ENCODE measurements at regions not wholly inside any gene's neighbourhood (a gene's known extent, or its start where the extent isn't known, plus 50 kb on each side); places are given as distances from the start of the nearest gene placed in this dataset.

DNA sequence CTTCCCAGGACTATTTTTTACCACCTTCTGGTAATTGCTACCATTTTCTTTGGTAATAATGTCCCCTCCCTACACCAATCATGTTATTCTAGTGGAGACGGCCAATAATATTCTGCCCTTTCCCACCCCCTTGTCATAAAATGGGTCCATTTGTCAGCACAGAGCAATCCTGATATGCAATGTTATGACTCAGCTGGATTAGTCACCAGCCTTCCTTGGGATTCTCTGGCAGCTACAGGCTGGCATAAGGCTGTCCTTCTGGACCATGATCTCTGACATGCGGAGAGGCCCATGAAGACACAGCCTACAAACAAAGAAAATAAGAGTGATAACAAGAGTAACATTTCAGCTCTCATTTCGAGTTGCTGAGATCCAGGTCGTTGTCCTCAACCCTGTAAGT, 222.0 kb upstream of the CPNE8 start:
- Histone ChIP-seq H3K4me3 (ENCODE audit: low read depth, low read length) (no peak overlapping the region), H3K27me3 (ENCODE audit: insufficient read depth, low read length) (peaks cover 11% of the 10 kb centered on the region; the same call in 1 of the 2 replicates), H3K79me2 (ENCODE audit: control insufficient read depth, insufficient read depth, low read length, unreplicated experiment) (no peaks in the 10 kb centered on the region), H3K36me3 (ENCODE audit: insufficient read depth, low read length) (no peaks in the 10 kb centered on the region), H3K4me1 (ENCODE audit: control insufficient read depth, insufficient read depth, low read length, unreplicated experiment) (no peaks in the 10 kb centered on the region), H3K27ac (ENCODE audit: low read depth, low read length) (no peak overlapping the region), H2AFZ (ENCODE audit: low read length, unreplicated experiment) (no peak overlapping the region)

DNA sequence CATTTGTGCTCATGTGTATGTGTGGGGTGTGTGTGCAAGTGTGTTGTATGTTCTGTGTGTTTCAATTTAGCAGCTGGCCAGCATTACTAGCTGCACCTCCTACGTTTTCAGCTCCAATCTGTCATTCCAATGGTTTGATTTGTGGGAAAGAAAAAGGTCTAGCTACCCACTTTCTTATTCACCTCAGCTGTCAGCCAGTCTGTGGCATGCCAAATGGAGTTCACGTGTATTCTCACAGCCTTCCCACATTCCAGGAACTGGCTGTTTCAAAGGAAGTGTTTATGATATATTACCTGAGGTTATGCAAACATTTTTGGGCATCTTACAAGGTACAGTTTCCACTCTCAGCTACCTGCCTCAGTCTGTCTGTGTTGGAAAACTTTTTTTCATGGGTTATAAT, 220.2 kb upstream of the CPNE8 start:
- Histone ChIP-seq H2AFZ (ENCODE audit: low read length, unreplicated experiment) (no peak overlapping the region), H3K36me3 (ENCODE audit: insufficient read depth, low read length) (no peaks in the 10 kb centered on the region), H3K4me1 (ENCODE audit: control insufficient read depth, insufficient read depth, low read length, unreplicated experiment) (no peaks in the 10 kb centered on the region), H3K27me3 (ENCODE audit: insufficient read depth, low read length) (peaks cover 11% of the 10 kb centered on the region; the same call in 1 of the 2 replicates), H3K79me2 (ENCODE audit: control insufficient read depth, insufficient read depth, low read length, unreplicated experiment) (no peaks in the 10 kb centered on the region), H3K4me3 (ENCODE audit: low read depth, low read length) (no peak overlapping the region), H3K27ac (ENCODE audit: low read depth, low read length) (no peak overlapping the region)

DNA sequence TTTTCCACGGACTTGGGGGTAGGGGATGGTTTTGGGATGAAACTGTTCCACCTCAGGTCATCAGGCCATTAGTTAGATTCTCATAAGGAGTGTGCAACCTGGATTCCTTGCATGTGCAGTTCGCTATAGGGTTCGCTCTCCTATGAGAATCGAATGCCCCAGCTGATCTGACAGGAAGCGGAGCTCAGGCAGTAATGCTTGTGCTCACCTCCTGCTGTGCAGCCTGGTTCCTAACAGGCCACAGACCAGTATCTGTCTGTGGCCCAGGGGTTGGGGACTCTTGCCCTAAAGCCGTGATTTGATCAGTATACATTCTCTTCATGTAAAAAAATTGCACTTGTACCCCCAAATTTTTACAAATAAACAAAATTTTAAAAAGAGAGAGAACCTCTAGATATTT, 219.4 kb upstream of the CPNE8 start:
- Histone ChIP-seq H3K27ac (ENCODE audit: low read depth, low read length) (no peak overlapping the region), H3K27me3 (ENCODE audit: insufficient read depth, low read length) (peaks cover 9% of the 10 kb centered on the region; the same call in 1 of the 2 replicates)

DNA sequence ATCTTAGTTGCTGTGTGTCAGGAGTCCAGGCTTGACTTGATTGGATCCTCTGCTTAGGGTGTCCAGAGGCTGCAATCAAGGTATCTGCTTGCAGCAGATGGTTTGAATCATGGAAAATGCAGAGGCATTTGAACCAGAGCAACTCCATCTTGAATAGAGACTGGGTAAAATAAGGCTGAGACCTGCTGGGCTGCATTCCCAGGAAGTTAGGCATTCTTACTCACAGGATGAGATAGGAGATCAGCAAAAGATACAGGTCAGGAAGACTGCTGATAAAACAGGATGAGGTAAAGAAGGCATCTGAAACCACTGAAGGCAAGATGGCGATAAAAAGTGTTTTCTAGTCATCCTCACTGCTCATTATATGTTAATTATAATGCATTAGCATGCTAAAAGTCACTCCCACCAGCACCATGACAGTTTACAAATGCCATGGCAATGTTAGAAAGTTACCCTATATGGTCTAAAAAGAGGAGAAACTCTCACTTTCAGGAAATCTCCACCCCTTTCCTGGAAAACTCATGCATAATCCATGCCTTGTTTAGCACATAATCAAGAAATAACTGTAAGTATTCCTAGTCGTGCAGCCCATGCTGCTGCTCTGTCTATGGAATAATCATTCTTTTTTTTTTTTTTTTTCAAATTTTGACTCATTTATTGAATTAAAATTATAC, 218.3 kb upstream of the CPNE8 start:
- Histone ChIP-seq H3K4me1 (ENCODE audit: control insufficient read depth, insufficient read depth, low read length, unreplicated experiment) (no peaks in the 10 kb centered on the region), H3K36me3 (ENCODE audit: insufficient read depth, low read length) (no peaks in the 10 kb centered on the region), H3K27me3 (ENCODE audit: insufficient read depth, low read length) (peaks cover 15% of the 10 kb centered on the region; the same call in 1 of the 2 replicates), H3K79me2 (ENCODE audit: control insufficient read depth, insufficient read depth, low read length, unreplicated experiment) (no peaks in the 10 kb centered on the region), H3K4me3 (ENCODE audit: low read depth, low read length) (no peak overlapping the region), H3K27ac (ENCODE audit: low read depth, low read length) (no peak overlapping the region), H2AFZ (ENCODE audit: low read length, unreplicated experiment) (no peak overlapping the region)

More for the DNA sequence above, 219.4 kb upstream of the CPNE8 start:
- Histone ChIP-seq H3K4me3 (ENCODE audit: low read depth, low read length) (no peak overlapping the region), H3K4me1 (ENCODE audit: control insufficient read depth, insufficient read depth, low read length, unreplicated experiment) (no peaks in the 10 kb centered on the region), H3K36me3 (ENCODE audit: insufficient read depth, low read length) (no peaks in the 10 kb centered on the region), H3K79me2 (ENCODE audit: control insufficient read depth, insufficient read depth, low read length, unreplicated experiment) (no peaks in the 10 kb centered on the region), H2AFZ (ENCODE audit: low read length, unreplicated experiment) (no peak overlapping the region)

DNA sequence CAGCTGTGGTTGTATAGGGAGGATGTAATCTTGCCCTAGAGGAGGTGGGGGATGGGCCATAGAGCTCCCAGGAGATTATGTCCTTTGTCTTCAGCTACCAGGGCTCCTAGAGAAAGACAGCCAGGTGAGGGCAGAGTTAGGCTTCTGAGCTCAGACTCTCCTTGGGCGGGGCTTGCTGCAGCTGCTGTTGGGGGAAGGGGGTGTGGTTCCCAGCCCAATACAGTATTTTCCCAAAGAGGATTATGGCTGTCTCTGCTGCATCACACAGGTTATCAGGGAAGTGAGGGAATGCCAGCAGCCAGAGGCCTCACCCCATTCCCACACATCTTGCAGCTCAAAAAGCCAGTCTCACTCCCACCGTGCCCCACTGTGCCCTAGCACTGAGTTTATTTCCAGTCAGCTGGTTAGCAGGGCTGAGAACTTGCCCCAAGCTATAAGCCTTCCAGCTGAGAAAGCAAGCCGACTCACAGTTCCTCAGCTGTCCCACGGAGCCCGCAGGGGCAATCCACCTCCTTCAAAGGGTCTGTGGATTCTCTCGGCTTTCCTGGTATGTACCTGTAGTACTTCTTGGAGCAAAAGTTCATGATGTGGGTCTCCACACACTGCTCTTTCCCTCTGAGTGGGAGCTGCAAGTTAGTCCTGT, 217.3 kb upstream of the CPNE8 start:
- no peaks in the 10 kb centered on the region for H3K36me3 ChIP-seq (ENCODE audit: insufficient read depth, low read length)
- peaks cover 18% of the 10 kb centered on the region; the same call in 1 of the 2 replicates for H3K27me3 ChIP-seq (ENCODE audit: insufficient read depth, low read length)
- H3K4me1 ChIP-seq (ENCODE audit: control insufficient read depth, insufficient read depth, low read length, unreplicated experiment): no peaks in the 10 kb centered on the region
- H3K27ac ChIP-seq (ENCODE audit: low read depth, low read length): no peak overlapping the region
- no peak overlapping the region for H3K4me3 ChIP-seq (ENCODE audit: low read depth, low read length)
- H2AFZ ChIP-seq (ENCODE audit: low read length, unreplicated experiment): no peak overlapping the region
- H3K79me2 ChIP-seq (ENCODE audit: control insufficient read depth, insufficient read depth, low read length, unreplicated experiment): no peaks in the 10 kb centered on the region

DNA sequence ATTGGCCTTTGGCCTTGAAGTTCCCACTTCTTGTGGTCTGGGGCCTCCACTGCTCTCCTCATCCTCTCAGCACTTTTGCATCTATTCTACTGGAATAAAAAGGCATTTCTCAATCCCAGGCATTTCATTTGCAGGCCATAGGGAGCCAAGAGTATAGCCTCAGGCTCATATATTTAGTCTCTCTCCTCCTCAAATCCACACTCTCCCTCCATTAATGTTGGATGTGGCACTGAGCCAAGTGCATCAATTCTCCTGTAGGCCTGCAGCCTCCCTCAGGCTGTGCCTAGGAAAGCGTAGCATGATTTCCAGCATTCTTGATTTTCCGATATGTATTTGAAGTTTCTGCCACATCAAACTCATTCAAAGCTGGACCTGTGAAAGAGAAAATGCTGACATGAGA, 211.5 kb upstream of the CPNE8 start:
- no peak overlapping the region for H3K4me3 ChIP-seq (ENCODE audit: low read depth, low read length)
- H3K79me2 ChIP-seq (ENCODE audit: control insufficient read depth, insufficient read depth, low read length, unreplicated experiment): no peaks in the 10 kb centered on the region
- H3K27ac ChIP-seq (ENCODE audit: low read depth, low read length): no peak overlapping the region
- H2AFZ ChIP-seq (ENCODE audit: low read length, unreplicated experiment): no peak overlapping the region
- H3K36me3 ChIP-seq (ENCODE audit: insufficient read depth, low read length): no peaks in the 10 kb centered on the region
- H3K4me1 ChIP-seq (ENCODE audit: control insufficient read depth, insufficient read depth, low read length, unreplicated experiment): no peaks in the 10 kb centered on the region
- 0 out of 2 replicates have a peak, but pooled peaks cover 16% of the 10 kb centered on the region for H3K27me3 ChIP-seq (ENCODE audit: insufficient read depth, low read length)

DNA sequence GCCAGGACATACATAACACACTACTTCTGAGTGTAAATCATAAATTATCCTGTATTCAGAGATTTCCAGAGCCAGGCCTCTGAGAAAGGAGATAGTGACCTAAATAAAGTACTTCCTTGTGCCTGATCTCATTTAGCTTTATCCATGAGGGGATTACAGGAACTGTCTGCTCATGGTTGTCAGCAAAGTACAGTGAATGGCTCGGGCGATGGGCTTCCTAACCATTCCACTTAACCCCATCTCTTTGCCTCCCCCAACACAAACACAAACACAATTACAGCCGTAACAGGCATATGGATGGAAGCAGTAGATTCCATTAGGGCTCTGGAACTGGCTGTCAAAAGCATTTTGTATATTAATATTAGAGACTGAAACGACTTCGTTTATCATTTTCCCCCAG, 206.7 kb upstream of the CPNE8 start:
- no peaks in the 10 kb centered on the region for H3K4me1 ChIP-seq (ENCODE audit: control insufficient read depth, insufficient read depth, low read length, unreplicated experiment)
- H3K36me3 ChIP-seq (ENCODE audit: insufficient read depth, low read length): no peaks in the 10 kb centered on the region
- no peaks in the 10 kb centered on the region for H3K79me2 ChIP-seq (ENCODE audit: control insufficient read depth, insufficient read depth, low read length, unreplicated experiment)
- H3K27me3 ChIP-seq (ENCODE audit: insufficient read depth, low read length): 0 out of 2 replicates have a peak, but pooled peaks cover 3% of the 10 kb centered on the region
- H3K4me3 ChIP-seq (ENCODE audit: low read depth, low read length): no peak overlapping the region
- H2AFZ ChIP-seq (ENCODE audit: low read length, unreplicated experiment): no peak overlapping the region
- H3K27ac ChIP-seq (ENCODE audit: low read depth, low read length): no peak overlapping the region

DNA sequence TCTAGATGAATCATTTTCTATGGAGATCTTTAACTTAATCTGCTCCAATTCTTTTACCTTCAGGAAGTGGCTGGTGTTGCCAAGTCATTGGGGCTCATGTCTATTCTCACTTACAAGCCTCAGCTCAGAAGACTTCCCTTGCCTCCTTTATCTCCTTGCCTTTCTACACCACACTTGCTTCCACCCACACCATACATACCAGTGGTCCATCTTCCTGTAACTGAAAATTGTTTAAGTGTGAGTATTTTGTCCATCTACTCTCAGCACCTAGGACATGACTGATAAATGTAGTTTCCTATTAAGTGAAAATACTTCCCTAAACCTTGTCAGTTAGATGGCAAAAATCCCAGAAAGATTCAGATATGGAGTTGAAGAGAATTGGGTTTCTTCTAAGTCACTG, 199.7 kb upstream of the CPNE8 start:
- no peak overlapping the region for H3K4me3 ChIP-seq (ENCODE audit: low read depth, low read length)
- peaks cover 4% of the 10 kb centered on the region; the same call in 1 of the 2 replicates for H3K27me3 ChIP-seq (ENCODE audit: insufficient read depth, low read length)
- no peaks in the 10 kb centered on the region for H3K4me1 ChIP-seq (ENCODE audit: control insufficient read depth, insufficient read depth, low read length, unreplicated experiment)
- no peak overlapping the region for H3K27ac ChIP-seq (ENCODE audit: low read depth, low read length)
- H2AFZ ChIP-seq (ENCODE audit: low read length, unreplicated experiment): no peak overlapping the region
- H3K79me2 ChIP-seq (ENCODE audit: control insufficient read depth, insufficient read depth, low read length, unreplicated experiment): no peaks in the 10 kb centered on the region
- no peaks in the 10 kb centered on the region for H3K36me3 ChIP-seq (ENCODE audit: insufficient read depth, low read length)

DNA sequence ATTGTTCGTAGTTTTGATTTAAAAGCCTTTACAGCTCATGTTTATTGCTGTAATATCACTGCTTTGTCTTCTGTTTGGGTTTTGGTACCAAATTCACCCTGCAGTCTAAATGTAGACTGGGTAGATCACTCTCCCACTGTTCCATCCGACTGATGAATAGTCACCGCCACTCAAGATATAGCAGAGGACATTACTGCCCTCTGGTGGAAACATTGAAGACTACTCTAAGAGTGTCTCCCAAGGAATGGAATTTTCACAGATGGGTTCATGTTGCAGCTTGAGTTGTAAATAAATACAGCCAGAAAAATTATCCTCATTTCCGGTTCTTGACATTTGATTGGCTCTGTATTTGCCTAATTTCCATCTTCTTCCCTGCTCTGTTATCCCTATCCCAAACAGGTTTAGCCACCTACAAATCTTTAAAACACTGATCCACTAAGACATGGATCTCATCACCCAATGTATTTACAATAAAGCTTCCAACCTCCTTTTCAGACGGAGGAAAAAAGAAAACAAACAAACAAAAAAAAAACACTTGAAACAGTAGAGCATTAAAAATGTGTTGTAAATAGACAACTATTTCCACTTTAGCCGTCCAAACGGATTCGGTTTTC, 198.3 kb upstream of the CPNE8 start:
- no peaks in the 10 kb centered on the region for H3K4me1 ChIP-seq (ENCODE audit: control insufficient read depth, insufficient read depth, low read length, unreplicated experiment)
- no peaks in the 10 kb centered on the region for H3K79me2 ChIP-seq (ENCODE audit: control insufficient read depth, insufficient read depth, low read length, unreplicated experiment)
- H3K27ac ChIP-seq (ENCODE audit: low read depth, low read length): no peak overlapping the region
- no peak overlapping the region for H2AFZ ChIP-seq (ENCODE audit: low read length, unreplicated experiment)
- H3K27me3 ChIP-seq (ENCODE audit: insufficient read depth, low read length): peaks cover 9% of the 10 kb centered on the region; the same call in 1 of the 2 replicates
- no peak overlapping the region for H3K4me3 ChIP-seq (ENCODE audit: low read depth, low read length)
- no peaks in the 10 kb centered on the region for H3K36me3 ChIP-seq (ENCODE audit: insufficient read depth, low read length)

DNA sequence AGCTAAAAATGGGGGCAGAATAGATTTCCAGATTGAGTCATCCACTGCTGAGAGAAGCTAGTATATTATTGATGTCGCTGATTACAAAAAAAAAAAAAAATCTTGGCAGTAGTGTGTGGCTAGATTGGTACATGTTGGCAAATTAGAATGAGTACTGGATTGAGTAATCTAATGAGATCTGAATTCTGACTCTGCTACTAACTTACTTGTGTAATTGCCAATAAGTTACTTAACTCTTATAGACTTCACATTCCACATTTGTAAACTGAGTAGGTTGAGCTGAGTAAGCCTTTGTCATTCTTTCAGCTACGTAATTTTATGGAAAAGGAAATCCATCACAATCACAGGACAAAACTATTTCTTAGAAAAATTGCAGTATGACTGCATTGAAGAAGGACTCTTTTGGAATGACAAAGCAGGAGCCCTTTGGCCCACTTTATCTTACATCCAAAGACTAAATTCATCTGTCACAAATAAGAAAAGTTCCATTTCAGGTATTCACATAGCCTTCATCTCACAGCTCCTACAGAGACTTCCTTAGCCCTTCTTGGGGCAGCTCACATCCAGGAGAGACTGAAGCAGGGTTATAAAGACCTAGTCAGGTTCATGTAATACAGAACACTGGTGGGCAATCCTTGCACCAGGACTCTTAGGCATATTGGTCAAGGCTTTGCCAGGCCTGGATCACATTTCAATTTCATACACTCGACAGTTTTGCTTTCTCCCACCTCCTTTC, 197.3 kb upstream of the CPNE8 start:
- no peak overlapping the region for H2AFZ ChIP-seq (ENCODE audit: low read length, unreplicated experiment)
- no peak overlapping the region for H3K4me3 ChIP-seq (ENCODE audit: low read depth, low read length)
- no peak overlapping the region for H3K27ac ChIP-seq (ENCODE audit: low read depth, low read length)
- H3K36me3 ChIP-seq (ENCODE audit: insufficient read depth, low read length): no peaks in the 10 kb centered on the region
- H3K4me1 ChIP-seq (ENCODE audit: control insufficient read depth, insufficient read depth, low read length, unreplicated experiment): no peaks in the 10 kb centered on the region
- H3K79me2 ChIP-seq (ENCODE audit: control insufficient read depth, insufficient read depth, low read length, unreplicated experiment): no peaks in the 10 kb centered on the region
- peaks cover 9% of the 10 kb centered on the region; the same call in 1 of the 2 replicates for H3K27me3 ChIP-seq (ENCODE audit: insufficient read depth, low read length)
